ENCODE measurements at regions not wholly inside any gene's neighbourhood (a gene's known extent, or its start where the extent isn't known, plus 50 kb on each side); places are given as distances from the start of the nearest gene placed in this dataset.

DNA sequence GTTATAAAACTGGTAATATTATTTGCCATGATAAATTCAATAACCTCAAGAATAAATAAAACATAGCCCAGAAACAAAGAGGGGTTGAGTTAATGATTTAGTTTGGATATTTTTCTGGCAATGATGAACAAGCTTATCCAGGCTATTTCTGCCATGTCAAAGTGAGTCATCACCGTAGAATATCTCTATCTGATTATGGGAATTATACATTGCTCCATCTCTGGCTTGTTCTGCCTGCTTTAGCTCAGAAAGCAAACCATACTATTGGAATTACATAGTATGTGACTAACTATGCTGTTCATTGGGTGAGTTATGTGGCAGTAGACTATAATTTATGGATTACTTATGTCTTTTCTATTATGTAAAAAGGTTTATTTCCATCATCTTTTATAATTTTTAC lies 680.1 kb upstream of the AADAT start:
- Histone ChIP-seq H3K9me3 (ENCODE audit: low read length) (no peaks in the 10 kb centered on the region), H3K4me3 (ENCODE audit: low read depth, low read length, poor library complexity, severe bottlenecking) (no peak overlapping the region), H3K4me1 (ENCODE audit: insufficient read depth, low read length, severe bottlenecking) (no peaks in the 10 kb centered on the region), H3K27ac (ENCODE audit: low read depth, low read length, poor library complexity, severe bottlenecking) (no peak overlapping the region), H4K20me1 (ENCODE audit: insufficient read depth, low read length) (no peaks in the 10 kb centered on the region), H2AFZ (ENCODE audit: low read length) (no peak overlapping the region), H3K79me2 (ENCODE audit: insufficient read depth, low read length) (no peaks in the 10 kb centered on the region), H3K27me3 (ENCODE audit: insufficient read depth, low read length) (no peaks in the 10 kb centered on the region), H3K9me2 (ENCODE audit: low read depth, low read length) (no peaks in the 10 kb centered on the region), H3K9ac (ENCODE audit: low read length) (no peak overlapping the region), H3F3A (ENCODE audit: insufficient read depth, low read length) (no peaks in the 10 kb centered on the region), H3K4me2 (ENCODE audit: low read length) (no peak overlapping the region), H3K36me3 (ENCODE audit: insufficient read depth, low read length) (no peaks in the 10 kb centered on the region)
- TF ChIP-seq, protein P1, sequence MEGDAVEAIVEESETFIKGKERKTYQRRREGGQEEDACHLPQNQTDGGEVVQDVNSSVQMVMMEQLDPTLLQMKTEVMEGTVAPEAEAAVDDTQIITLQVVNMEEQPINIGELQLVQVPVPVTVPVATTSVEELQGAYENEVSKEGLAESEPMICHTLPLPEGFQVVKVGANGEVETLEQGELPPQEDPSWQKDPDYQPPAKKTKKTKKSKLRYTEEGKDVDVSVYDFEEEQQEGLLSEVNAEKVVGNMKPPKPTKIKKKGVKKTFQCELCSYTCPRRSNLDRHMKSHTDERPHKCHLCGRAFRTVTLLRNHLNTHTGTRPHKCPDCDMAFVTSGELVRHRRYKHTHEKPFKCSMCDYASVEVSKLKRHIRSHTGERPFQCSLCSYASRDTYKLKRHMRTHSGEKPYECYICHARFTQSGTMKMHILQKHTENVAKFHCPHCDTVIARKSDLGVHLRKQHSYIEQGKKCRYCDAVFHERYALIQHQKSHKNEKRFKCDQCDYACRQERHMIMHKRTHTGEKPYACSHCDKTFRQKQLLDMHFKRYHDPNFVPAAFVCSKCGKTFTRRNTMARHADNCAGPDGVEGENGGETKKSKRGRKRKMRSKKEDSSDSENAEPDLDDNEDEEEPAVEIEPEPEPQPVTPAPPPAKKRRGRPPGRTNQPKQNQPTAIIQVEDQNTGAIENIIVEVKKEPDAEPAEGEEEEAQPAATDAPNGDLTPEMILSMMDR (IDR thresholded peaks at IDR 0.05; ENCODE audit: low read length), result no peak
- TF ChIP-seq EZH2 (IDR thresholded peaks at IDR 0.05; ENCODE audit: borderline replicate concordance, low read length), result no peak

DNA sequence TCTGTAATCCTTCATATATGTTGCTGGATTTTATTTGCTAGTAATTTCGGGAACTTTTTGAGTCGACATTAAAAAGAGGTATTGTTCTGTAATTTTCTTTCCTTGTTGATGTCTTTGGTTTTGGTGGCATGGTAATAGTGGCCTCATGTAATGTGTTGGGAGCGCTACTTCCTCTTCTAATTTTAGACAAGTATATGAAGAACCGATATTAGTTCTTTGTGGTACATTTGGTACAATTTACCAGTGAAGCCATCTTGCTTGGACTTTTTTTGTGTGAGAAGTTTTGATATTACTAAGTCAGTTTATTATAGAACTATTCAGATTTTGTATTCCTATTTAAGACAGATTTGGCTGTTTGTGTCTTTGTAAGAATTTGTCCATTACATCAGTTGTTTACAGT lies 669.2 kb upstream of the AADAT start:
- no peaks in the 10 kb centered on the region for H3K9me3 ChIP-seq (ENCODE audit: low read length)

DNA sequence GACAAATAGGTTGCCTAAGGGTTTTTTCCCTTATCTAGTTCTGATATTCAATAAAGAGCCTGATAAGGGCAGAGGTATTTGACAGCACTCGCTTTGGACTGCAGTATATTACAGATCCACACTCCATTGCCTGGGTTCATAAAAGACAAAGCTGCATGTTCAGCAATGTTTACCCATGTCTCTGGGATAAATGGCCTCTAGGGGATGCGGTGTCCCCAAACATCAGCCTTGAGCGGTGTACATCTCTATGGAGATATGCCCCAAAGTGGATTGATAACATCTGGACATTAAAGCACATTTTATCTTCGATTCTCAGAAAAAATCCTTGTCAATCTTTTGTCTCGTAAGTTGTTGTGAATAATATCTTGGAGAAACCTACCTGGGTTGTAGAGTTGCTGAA lies 660.8 kb upstream of the AADAT start:
- Histone ChIP-seq H3K9me2 (ENCODE audit: low read depth, low read length) (no peaks in the 10 kb centered on the region), H3K27ac (ENCODE audit: low read depth, low read length, poor library complexity, severe bottlenecking) (no peak overlapping the region), H3K9ac (ENCODE audit: low read length) (no peak overlapping the region), H3K36me3 (ENCODE audit: insufficient read depth, low read length) (no peaks in the 10 kb centered on the region), H3K27me3 (ENCODE audit: insufficient read depth, low read length) (no peaks in the 10 kb centered on the region), H3F3A (ENCODE audit: insufficient read depth, low read length) (no peaks in the 10 kb centered on the region), H3K4me2 (ENCODE audit: low read length) (no peak overlapping the region), H3K9me3 (ENCODE audit: low read length) (no peaks in the 10 kb centered on the region), H4K20me1 (ENCODE audit: insufficient read depth, low read length) (no peaks in the 10 kb centered on the region), H2AFZ (ENCODE audit: low read length) (no peak overlapping the region), H3K79me2 (ENCODE audit: insufficient read depth, low read length) (no peaks in the 10 kb centered on the region), H3K4me3 (ENCODE audit: low read depth, low read length, poor library complexity, severe bottlenecking) (no peak overlapping the region), H3K4me1 (ENCODE audit: insufficient read depth, low read length, severe bottlenecking) (no peaks in the 10 kb centered on the region)
- TF ChIP-seq, protein P1 (IDR thresholded peaks at IDR 0.05; ENCODE audit: low read length), result no peak
- no peak for TF ChIP-seq EZH2 (IDR thresholded peaks at IDR 0.05; ENCODE audit: borderline replicate concordance, low read length)

More for the DNA sequence above, 669.2 kb upstream of the AADAT start:
- TF ChIP-seq, protein P1 (IDR thresholded peaks at IDR 0.05; ENCODE audit: low read length), result no peak
- no peak for TF ChIP-seq EZH2 (IDR thresholded peaks at IDR 0.05; ENCODE audit: borderline replicate concordance, low read length)
- H4K20me1 ChIP-seq (ENCODE audit: insufficient read depth, low read length), result no peaks in the 10 kb centered on the region
- no peak overlapping the region for H3K4me3 ChIP-seq (ENCODE audit: low read depth, low read length, poor library complexity, severe bottlenecking)
- no peaks in the 10 kb centered on the region for H3K36me3 ChIP-seq (ENCODE audit: insufficient read depth, low read length)
- H3K27me3 ChIP-seq (ENCODE audit: insufficient read depth, low read length), result no peaks in the 10 kb centered on the region
- no peaks in the 10 kb centered on the region for H3K4me1 ChIP-seq (ENCODE audit: insufficient read depth, low read length, severe bottlenecking)
- H3K9ac ChIP-seq (ENCODE audit: low read length), result no peak overlapping the region
- no peak overlapping the region for H2AFZ ChIP-seq (ENCODE audit: low read length)
- H3K4me2 ChIP-seq (ENCODE audit: low read length), result no peak overlapping the region
- H3F3A ChIP-seq (ENCODE audit: insufficient read depth, low read length), result no peaks in the 10 kb centered on the region
- H3K9me2 ChIP-seq (ENCODE audit: low read depth, low read length), result no peaks in the 10 kb centered on the region
- no peak overlapping the region for H3K27ac ChIP-seq (ENCODE audit: low read depth, low read length, poor library complexity, severe bottlenecking)
- H3K79me2 ChIP-seq (ENCODE audit: insufficient read depth, low read length), result no peaks in the 10 kb centered on the region

Measured in OCI-LY1 (cell line).